SU-DHL-6 (cell line): ENCODE measurements at regions not wholly inside any gene's neighbourhood (a gene's known extent, or its start where the extent isn't known, plus 50 kb on each side); places are given as distances from the start of the nearest gene placed in this dataset.

ENCODE experiments used
- H2AFZ ChIP-seq: fragments of 200-600 bp; sonication (generic); 2 replicates; pipeline ENCODE4 v1.6.1; 2014; ENCODE audit warnings: low read depth, mild to moderate bottlenecking, moderate library complexity, mixed read lengths, antibody characterized with exemption, low read length; ENCODE audit not compliant: severe bottlenecking
- H3F3A ChIP-seq: fragments of 200-600 bp; shearing (Covaris generic); 2 replicates; pipeline ENCODE4 v1.6.0; 2016; ENCODE audit warnings: antibody characterized with exemption, mild to moderate bottlenecking; ENCODE audit not compliant: insufficient read depth
- H3K27ac ChIP-seq: fragments of 200-600 bp; sonication (generic); 2 replicates; pipeline ENCODE4 v1.5.1; 2016; ENCODE audit warnings: low read depth, mild to moderate bottlenecking, low read length, moderate library complexity, mixed read lengths
- H3K27me3 ChIP-seq: fragments of 200-600 bp; sonication (generic), shearing (Covaris generic); 2 replicates; pipeline ENCODE4 v1.6.0; 2014; ENCODE audit warnings: mild to moderate bottlenecking, low read length
- H3K36me3 ChIP-seq: fragments of 200-600 bp; sonication (generic); 2 replicates; pipeline ENCODE4 v1.6.1; 2014; ENCODE audit warnings: mild to moderate bottlenecking, low read length, mixed read lengths
- H3K4me2 ChIP-seq: fragments of 300-600, 200-600 bp; shearing (Covaris generic), sonication (generic); 2 replicates; pipeline ENCODE4 v1.6.0; 2014; ENCODE audit warnings: low read length, low read depth, mild to moderate bottlenecking; ENCODE audit not compliant: poor library complexity, severe bottlenecking
- H3K4me3 ChIP-seq: fragments of 200-600 bp; sonication (generic); 2 replicates; pipeline ENCODE4 v1.5.1; 2014; ENCODE audit warnings: antibody characterized with exemption, low read length, mild to moderate bottlenecking, mixed read lengths; ENCODE audit not compliant: insufficient read depth, poor library complexity, severe bottlenecking
- H3K79me2 ChIP-seq: fragments of 200-600 bp; sonication (generic); 2 replicates; pipeline ENCODE4 v1.6.1; 2014; ENCODE audit warnings: mild to moderate bottlenecking, low read length, moderate library complexity; ENCODE audit not compliant: insufficient read depth
- H3K9ac ChIP-seq: fragments of 200-600 bp; sonication (generic); 2 replicates; pipeline ENCODE4 v1.7.0; 2014; ENCODE audit warnings: mild to moderate bottlenecking, low read length
- H3K9me2 ChIP-seq: fragments of 200-600 bp; sonication (generic); replicated peaks from 2 replicates; pipeline ENCODE4 v1.6.1; 2014; ENCODE audit warnings: low read length; ENCODE audit not compliant: insufficient read depth
- H3K9me3 ChIP-seq: fragments of 200-600 bp; sonication (generic); 2 replicates; pipeline ENCODE4 v1.6.1; 2014; ENCODE audit warnings: low read length, mixed read lengths; ENCODE audit not compliant: insufficient read depth
- H4K20me1 ChIP-seq: fragments of 200-600 bp; sonication (generic); 2 replicates; pipeline ENCODE4 v1.6.1; 2014; ENCODE audit warnings: low read depth, mild to moderate bottlenecking, antibody characterized with exemption, low read length, moderate library complexity, mixed read lengths
- EZH2phosphoT487 ChIP-seq: fragments of 200-600 bp; sonication (generic), shearing (Covaris generic); conservative IDR thresholded peaks from 2 replicates; pipeline ENCODE4 v1.6.1; 2018; ENCODE audit warnings: mild to moderate bottlenecking, antibody characterized with exemption, low read length, moderate library complexity, mixed read lengths
- TF ChIP-seq, protein P1 (sequence below): fragments of 200-600 bp; sonication (generic); IDR thresholded peaks from one replicate; pipeline ENCODE4 v1.5.1; 2017; ENCODE audit warnings: antibody characterized with exemption, mild to moderate bottlenecking, low read length, moderate library complexity; ENCODE audit not compliant: insufficient read depth, poor library complexity, severe bottlenecking

DNA sequence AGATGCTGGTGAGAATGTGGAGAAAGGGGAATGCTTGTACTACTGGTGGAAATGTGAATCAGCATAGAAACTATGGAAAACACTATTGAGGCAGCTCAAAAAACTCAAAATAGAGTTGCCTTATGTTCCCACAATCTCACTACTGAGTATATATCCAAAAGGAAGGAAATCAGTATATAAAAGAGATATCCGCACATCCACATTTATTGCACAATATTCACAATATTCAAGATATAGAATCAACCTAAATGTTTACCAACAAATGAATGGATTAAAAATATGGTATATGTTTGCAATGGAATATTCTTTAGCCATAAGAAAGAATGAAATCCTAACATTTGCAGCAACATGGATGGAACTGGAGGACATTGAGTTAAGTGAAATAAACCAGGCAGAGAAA lies 686.8 kb downstream of the OTOL1 start:
- Histone ChIP-seq H4K20me1 (no peaks in the 10 kb centered on the region), H3K27me3 (no peaks in the 10 kb centered on the region), H3K4me2 (no peak overlapping the region), H3F3A (no peaks in the 10 kb centered on the region), H2AFZ (no peak overlapping the region), H3K27ac (no peak overlapping the region), H3K79me2 (no peaks in the 10 kb centered on the region), H3K36me3 (no peaks in the 10 kb centered on the region), H3K9me3 (0 out of 2 replicates have a peak, but pooled peaks cover 4% of the 10 kb centered on the region), H3K9ac (no peak overlapping the region), H3K4me3 (no peak overlapping the region), H3K9me2 (no peaks in the 10 kb centered on the region)
- no peak for TF ChIP-seq EZH2phosphoT487
- TF ChIP-seq, protein P1, sequence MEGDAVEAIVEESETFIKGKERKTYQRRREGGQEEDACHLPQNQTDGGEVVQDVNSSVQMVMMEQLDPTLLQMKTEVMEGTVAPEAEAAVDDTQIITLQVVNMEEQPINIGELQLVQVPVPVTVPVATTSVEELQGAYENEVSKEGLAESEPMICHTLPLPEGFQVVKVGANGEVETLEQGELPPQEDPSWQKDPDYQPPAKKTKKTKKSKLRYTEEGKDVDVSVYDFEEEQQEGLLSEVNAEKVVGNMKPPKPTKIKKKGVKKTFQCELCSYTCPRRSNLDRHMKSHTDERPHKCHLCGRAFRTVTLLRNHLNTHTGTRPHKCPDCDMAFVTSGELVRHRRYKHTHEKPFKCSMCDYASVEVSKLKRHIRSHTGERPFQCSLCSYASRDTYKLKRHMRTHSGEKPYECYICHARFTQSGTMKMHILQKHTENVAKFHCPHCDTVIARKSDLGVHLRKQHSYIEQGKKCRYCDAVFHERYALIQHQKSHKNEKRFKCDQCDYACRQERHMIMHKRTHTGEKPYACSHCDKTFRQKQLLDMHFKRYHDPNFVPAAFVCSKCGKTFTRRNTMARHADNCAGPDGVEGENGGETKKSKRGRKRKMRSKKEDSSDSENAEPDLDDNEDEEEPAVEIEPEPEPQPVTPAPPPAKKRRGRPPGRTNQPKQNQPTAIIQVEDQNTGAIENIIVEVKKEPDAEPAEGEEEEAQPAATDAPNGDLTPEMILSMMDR: no peak

GRCh38 chr3:162192340-162193029 lies 695.9 kb downstream of the OTOL1 start:
- no peak overlapping the region for H3K27ac ChIP-seq
- no peak overlapping the region for H3K4me2 ChIP-seq
- no peak for TF ChIP-seq EZH2phosphoT487
- TF ChIP-seq, protein P1: no peak
- H3K9me3 ChIP-seq: no peaks in the 10 kb centered on the region
- H2AFZ ChIP-seq: no peak overlapping the region
- H3K4me3 ChIP-seq: no peak overlapping the region
- no peaks in the 10 kb centered on the region for H3K36me3 ChIP-seq
- H3K9ac ChIP-seq: no peak overlapping the region
- no peaks in the 10 kb centered on the region for H4K20me1 ChIP-seq
- no peaks in the 10 kb centered on the region for H3K27me3 ChIP-seq
- no peaks in the 10 kb centered on the region for H3K79me2 ChIP-seq
- H3K9me2 ChIP-seq: no peaks in the 10 kb centered on the region
- H3F3A ChIP-seq: no peaks in the 10 kb centered on the region

GRCh38 chr3:162193148-162194095 lies 696.8 kb downstream of the OTOL1 start:
- Histone ChIP-seq H3K9ac (no peak overlapping the region), H2AFZ (no peak overlapping the region), H3K9me2 (no peaks in the 10 kb centered on the region), H3K36me3 (no peaks in the 10 kb centered on the region), H3K9me3 (no peaks in the 10 kb centered on the region), H3K27me3 (no peaks in the 10 kb centered on the region), H4K20me1 (no peaks in the 10 kb centered on the region), H3K27ac (no peak overlapping the region), H3K79me2 (no peaks in the 10 kb centered on the region), H3F3A (no peaks in the 10 kb centered on the region), H3K4me3 (no peak overlapping the region), H3K4me2 (no peak overlapping the region)
- TF ChIP-seq EZH2phosphoT487: no peak
- TF ChIP-seq, protein P1: no peak
